GM21723 (cell line): ENCODE measurements at regions not wholly inside any gene's neighbourhood (a gene's known extent, or its start where the extent isn't known, plus 50 kb on each side); places are given as distances from the start of the nearest gene placed in this dataset.

Experiments
- ATAC-seq: cut with Tn5 transposase; IDR thresholded peaks from one replicate; pipeline ENCODE4 v1.9.1; 2021; ENCODE audit warnings: mild to moderate bottlenecking, moderate library complexity; ENCODE audit not compliant: unreplicated experiment

- no peak for ATAC-seq
Observed at GRCh38 chr7:25619963-25620799, 391.9 kb upstream of the NPVF start.

- no peak for ATAC-seq
Observed at GRCh38 chr7:25621993-25622392, 393.7 kb upstream of the NPVF start.

- ATAC-seq, result no peak
Observed at GRCh38 chr7:25622695-25623094, 394.4 kb upstream of the NPVF start.

- no peak for ATAC-seq
Observed at GRCh38 chr7:25624051-25624450, 395.8 kb upstream of the NPVF start.

- no peak for ATAC-seq
Observed at GRCh38 chr7:25624833-25625232, 396.5 kb upstream of the NPVF start.

GRCh38 chr7:25625306-25625992 lies 397.2 kb upstream of the NPVF start:
- ATAC-seq, result no peak

GRCh38 chr7:25626451-25627131 lies 398.3 kb upstream of the NPVF start:
- ATAC-seq, result no peak

- ATAC-seq, result no peak
Observed at GRCh38 chr7:25628446-25628845, 400.2 kb upstream of the NPVF start.

GRCh38 chr7:25632616-25633015 lies 404.3 kb upstream of the NPVF start:
- no peak for ATAC-seq

GRCh38 chr7:25633426-25634036 lies 405.2 kb upstream of the NPVF start:
- ATAC-seq, result no peak

GRCh38 chr7:25636168-25636567 lies 407.9 kb upstream of the NPVF start:
- no peak for ATAC-seq

GRCh38 chr7:25636871-25637283 lies 408.6 kb upstream of the NPVF start:
- ATAC-seq, result no peak

- no peak for ATAC-seq
Observed at GRCh38 chr7:25638068-25638467, 409.8 kb upstream of the NPVF start.

- ATAC-seq, result no peak
Observed at GRCh38 chr7:25638590-25639244, 410.4 kb upstream of the NPVF start.

- ATAC-seq, result no peak
Observed at GRCh38 chr7:25642849-25643248, 414.6 kb upstream of the NPVF start.

GRCh38 chr7:25643286-25643685 lies 415.0 kb upstream of the NPVF start:
- ATAC-seq, result no peak

GRCh38 chr7:25643770-25644394 lies 415.6 kb upstream of the NPVF start:
- no peak for ATAC-seq

- no peak for ATAC-seq
Observed at GRCh38 chr7:25646726-25647413, 418.6 kb upstream of the NPVF start.

GRCh38 chr7:25647872-25648271 lies 419.6 kb upstream of the NPVF start:
- no peak for ATAC-seq

- no peak for ATAC-seq
Observed at GRCh38 chr7:25652366-25652765, 424.1 kb upstream of the NPVF start.
